Renal pelvis (tissue), 1 donor: ENCODE measurements at regions not wholly inside any gene's neighbourhood (a gene's known extent, or its start where the extent isn't known, plus 50 kb on each side); places are given as distances from the start of the nearest gene placed in this dataset.
A peak's percentile ranks its signal among the peaks of the same experiment; 100 is the strongest.

Experiments
- DNase-seq: peaks from one replicate; pipeline ENCODE4 v3.0.0-alpha.2; 2013

DNA sequence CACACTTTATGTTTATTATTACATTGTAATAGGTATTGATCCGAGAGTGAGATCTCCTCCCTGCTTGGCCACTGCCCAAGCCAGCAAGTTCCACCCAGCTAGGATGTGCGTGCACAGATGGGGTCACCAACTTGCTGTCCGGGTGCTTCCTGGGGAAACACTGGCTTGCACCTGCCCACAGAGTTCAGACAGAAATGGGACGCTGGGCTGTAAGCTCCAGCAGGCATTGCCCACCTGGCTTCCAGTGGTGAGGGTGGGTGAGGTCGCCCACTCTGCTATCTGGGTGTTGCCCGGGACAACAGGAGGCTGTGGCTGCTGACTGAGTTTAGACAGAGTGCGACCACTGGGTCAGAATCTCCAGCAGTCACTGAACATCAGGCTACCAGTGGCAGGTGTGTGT, 289.8 kb upstream of the ANO3 start:
- DNase-seq, result no peak

DNA sequence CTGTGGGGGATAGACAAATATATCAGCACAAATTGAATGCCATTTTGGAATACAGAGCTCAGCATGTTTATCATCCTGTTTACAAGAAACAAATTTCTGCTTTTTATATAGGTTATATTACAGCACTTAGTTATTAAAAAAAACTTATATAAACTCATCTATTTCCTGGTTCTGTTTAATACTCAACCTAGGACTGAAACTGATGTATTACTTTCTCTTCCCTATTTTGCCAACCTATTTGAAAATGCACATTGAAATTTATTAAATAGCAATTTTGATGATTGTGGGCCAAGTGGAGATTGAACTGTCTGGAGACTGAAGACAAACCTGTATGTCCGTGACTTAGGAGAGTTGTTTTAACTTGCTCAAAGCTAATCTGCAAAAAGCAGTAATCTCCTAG, 288.3 kb upstream of the ANO3 start:
- DNase-seq, result no peak

DNA sequence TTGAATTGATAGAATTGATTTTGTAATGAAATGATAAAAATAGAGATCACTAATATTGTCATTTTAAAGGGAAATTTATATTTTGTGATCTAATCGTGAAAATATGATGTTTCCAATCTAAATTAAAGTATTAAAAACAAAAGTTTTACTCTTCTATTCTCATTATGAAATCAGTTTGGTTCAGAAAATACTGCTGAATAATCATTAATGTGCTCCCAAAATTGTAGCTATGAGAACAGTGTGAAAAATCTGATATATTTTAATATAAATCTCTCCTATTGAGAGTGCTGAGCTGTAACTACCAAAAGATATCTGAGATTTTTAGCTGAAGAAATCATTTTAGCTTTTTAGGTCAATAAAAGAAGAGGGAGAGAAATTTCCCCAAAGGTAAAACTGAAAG, 287.5 kb upstream of the ANO3 start:
- no peak for DNase-seq

DNA sequence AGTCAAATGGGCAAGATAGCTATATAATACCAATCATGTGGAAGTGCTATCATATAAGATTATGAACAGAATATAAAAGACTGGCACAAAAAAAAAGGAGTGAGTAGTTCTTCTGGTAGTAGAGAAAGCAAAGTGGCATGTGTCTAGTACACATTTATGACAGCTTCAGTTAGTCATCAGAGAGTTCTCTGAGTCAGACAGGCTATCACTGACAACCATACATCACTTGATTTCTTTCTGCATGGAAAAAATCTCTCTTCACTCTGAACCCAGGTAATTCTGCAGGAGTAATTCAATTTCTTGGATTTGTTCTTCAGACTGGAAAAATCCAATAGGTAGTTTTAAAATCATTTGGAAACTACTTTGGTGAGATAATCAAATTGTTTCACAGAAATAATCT, 286.8 kb upstream of the ANO3 start:
- DNase-seq, result no peak

DNA sequence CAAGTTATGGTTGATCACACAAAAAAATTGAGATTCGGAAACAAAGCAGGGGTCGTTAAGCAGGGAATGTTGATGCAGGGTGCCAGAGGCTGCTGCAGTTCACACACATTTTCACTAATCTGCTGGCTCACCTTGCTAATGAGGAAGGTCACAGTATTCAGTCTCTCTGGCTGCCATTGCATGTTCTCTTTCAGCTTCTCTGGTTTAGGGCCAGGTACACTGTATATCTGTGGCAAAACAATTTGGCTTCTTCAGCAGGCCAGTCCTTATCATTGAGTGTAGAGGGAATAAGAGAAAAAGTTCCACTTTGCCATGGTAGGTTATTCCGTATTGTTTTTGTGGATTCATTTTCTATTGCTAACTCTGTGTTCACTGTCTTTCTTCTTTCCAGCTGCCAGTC, 283.7 kb upstream of the ANO3 start:
- DNase-seq, result no peak

DNA sequence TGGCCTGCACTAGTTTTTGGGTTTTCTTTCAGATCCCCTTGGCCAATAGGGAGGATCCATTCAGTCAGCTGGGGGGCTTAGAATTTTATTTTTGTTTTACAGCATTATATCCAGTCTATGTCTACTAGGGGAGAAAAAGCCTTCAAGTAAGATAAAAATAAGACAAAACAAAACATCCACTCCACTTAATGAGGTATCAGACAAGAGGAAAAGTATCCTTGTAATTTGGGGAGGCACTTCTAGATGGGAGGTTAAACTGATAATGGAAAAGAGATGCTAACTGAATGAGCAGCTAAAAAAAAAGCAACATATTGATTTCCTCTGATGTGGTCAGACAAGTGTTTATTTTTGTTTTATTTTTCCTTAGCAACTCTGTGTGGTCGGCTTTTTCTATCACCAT, 278.0 kb upstream of the ANO3 start:
- DNase-seq, result no peak

DNA sequence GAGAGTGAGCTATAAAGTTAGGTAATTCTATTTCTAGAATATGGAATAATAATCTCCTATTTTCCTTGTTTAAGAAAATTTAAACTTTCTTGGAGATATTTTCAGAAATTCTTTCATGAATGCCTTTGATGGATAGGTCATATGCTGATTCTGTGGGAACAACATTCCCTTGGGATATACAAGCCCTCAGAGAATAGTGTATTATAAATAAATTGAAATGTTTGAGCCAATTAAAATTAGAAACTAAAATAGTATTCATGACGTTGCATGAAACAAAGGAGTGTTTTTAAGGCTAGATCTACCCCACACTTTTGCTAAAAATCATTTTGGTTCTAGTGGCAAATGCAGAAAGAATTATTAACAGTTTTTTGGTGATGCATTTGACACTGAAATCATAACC, 269.3 kb upstream of the ANO3 start:
- DNase-seq, result no peak

DNA sequence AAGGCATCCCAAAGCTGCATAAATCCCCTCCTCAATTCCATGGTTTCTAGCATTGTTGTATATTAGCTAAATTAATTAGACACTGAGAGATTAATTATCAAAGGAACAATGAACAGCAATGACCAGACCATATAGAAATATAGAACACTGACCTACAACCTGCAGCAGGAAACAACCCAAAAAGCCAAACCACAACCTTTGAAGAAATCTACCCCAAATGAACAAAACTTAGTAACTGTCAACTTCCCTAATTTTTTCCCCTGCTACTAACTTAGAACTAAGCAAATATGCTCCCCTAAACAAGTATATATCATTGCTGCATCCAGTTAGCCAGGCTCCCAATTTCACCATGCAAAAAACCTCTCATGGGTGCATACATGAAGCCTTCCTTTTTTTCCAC, 268.0 kb upstream of the ANO3 start:
- no peak for DNase-seq

DNA sequence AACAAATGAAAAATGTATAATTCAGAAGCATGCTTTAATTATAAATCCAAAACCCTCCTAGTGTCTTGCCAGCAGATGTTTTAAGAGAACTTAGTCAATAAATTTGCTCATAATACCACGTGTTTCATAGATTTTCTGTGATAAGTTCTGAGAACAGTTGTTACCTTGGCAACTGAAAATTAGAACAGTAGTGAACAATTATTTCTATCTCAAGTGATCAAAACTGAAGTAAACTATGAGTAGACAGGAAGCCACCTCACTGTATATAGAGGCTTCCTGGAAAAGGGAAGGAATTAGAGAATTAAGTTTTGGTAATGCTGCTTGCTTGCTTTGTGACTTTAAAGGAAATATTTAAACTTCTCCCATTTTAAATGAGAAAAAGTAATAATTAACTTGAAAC, 266.0 kb upstream of the ANO3 start:
- no peak for DNase-seq

DNA sequence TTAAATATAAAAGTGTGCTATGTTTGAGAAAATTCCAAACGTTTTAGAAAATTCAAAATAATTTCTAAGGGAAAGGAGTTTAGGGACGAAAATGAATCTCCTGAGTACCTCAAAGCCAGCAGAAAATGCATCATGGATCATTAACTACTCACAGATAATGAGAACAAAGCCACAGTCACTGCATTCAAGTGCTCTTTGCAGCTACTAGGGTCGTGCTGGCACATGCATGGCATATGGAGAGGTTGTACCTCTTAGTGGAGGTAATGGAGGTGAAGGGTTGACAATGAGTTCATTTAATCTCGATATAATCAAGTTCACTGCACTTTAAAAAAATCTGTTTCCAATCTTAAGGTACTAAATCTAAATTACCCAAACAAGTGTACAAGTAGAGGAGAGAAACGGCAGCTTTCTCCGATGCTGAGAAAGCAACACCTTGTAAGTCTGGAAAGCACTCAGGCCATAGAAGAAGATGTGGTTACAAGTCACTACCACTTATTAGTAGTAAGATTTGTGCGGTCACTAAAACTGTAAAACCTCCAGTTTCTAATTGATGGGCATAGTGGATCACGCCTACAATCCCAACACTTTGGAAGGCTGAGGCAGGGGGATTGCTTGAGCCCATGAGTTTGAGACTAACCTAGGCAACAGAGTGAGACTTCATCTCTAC, 261.1 kb upstream of the ANO3 start:
- peak; percentile 27 for DNase-seq

DNA sequence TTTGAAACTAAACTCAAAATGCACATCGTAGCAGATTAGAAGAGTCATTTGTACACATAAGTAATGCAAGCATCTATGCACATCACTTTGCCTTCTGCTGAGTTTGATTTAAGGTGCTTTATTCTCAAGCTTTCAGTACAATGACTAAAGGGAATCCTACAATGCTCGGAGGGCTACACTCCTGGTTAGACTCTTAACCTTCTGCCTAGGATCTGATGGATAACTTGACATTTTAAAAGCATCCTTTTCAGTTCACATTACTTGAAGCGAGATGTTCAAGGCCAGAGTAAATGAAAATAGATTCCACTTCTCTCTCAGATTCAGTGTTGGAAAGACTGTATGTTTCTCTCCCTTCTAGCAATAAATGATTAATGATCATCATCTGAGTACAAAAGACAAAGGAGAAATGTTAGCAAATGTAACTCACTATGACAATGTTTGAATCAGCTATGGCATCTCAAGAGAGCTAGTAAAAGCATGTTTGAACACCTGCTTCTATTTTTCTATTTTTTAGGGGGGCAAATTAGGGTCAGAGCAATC, 259.2 kb upstream of the ANO3 start:
- no peak for DNase-seq

DNA sequence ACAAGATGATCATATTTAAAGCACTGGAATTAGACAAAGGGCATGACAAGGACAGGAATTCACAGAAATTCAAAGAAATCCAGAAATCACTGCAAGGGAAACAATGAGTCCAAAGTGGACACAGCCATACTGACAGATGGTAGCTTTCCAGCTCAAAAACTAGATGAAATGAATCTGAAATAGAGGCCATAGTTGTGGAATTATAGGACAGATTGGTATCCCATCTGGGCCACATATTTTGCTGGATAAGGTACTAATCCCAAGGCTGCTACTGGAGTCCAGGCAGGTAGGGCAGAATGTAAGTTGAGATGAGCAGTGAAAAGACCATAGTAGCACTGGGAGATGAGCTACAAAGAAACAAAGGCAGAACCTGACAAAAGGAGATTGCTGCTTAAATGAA, 258.3 kb upstream of the ANO3 start:
- no peak for DNase-seq

DNA sequence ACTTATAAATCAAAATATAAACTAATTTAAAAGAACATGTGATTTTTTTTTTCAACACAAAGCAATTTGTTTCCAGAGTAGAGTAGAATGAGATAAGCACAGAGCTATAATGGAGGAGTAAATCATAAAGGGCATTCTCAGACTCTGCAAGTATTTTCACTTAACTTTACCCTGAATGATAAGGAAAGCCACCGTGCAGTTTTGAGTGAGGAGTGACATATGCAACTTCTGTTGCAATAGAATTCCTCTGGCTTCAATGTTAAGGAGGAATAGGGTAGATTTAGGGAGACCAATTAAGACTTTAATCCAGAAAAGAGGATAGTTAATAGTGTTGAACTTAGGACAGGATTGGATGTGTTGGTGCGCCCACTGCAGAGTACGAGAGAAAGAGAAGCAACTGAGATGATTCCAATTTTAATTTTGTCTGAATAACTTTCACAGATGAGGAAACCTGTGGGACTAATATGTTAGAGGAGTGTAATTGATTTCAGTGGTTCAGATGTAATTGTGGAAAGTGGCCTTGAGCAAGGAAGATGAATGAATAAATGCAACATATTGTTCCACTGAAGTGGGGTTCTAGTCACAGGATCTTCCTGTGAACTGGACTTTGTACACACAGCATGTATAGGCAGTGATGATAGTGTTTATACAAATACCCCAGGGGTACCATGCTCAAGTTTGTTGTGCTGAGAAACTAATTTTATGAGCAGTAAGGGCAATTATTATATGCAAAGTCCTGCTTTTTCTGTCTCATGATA, 255.5 kb upstream of the ANO3 start:
- no peak for DNase-seq

DNA sequence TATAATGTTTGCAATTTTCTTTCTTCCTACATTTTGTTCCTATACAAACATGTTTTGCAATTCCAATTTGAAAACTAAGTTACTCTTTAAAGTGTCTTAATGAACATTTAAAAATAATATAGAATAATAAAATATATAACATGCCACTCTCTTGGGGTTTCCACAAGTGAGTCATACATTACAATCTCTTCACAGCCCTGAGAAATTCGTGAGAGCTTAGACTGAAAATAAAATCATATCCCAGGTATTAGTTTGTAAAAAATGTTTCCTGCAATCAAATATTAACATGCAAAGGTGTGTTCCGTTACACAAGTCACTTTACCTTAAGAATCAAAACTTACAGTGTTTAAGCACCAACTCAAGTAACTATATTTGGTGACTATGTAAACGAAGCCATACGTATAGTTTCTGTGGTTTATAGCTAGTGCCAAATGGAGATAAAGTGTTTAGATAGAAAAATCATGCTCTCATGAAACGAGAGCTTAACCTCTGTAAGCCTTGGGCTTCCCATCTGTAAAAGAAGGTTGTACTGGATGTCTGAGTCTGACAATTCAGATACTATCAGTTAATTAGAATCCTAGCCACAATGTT, 253.6 kb upstream of the ANO3 start:
- DNase-seq, result no peak

DNA sequence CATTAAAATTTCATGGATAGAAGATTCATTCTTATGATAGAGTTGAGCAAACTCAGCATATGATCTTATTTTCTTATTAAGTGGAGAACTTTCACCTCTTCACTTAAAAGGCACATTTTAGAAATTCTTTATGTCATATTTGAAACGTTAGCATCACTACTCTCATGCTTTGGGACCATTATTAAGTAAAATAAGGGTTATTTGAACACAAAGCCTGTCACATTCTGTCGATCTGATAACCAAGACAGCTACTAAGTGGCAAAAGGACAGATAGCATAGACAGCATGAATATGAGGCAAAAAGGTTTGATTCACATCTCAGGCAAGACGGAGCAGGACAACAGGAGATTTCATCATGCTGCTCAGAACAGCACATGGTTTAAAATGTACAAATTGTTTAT, 247.6 kb upstream of the ANO3 start:
- no peak for DNase-seq

DNA sequence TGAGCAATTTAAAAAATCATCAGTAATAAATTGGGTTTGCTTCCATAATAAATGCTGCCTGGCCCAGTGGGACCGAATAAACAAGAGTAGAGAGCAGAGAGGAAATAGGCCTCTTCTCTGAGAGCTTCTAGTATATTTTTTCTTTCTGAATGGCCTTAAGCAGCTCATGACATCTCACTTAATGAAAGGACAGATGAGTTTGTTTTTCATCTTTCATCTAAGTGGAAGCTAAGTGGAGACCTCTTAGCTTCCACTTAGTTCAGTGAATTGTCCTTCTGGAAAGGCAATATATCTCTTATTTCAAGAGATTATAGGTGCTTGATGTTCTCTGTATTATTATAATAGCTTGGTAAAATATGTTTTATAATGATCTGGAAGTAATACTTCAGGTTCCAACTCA, 245.9 kb upstream of the ANO3 start:
- no peak for DNase-seq

DNA sequence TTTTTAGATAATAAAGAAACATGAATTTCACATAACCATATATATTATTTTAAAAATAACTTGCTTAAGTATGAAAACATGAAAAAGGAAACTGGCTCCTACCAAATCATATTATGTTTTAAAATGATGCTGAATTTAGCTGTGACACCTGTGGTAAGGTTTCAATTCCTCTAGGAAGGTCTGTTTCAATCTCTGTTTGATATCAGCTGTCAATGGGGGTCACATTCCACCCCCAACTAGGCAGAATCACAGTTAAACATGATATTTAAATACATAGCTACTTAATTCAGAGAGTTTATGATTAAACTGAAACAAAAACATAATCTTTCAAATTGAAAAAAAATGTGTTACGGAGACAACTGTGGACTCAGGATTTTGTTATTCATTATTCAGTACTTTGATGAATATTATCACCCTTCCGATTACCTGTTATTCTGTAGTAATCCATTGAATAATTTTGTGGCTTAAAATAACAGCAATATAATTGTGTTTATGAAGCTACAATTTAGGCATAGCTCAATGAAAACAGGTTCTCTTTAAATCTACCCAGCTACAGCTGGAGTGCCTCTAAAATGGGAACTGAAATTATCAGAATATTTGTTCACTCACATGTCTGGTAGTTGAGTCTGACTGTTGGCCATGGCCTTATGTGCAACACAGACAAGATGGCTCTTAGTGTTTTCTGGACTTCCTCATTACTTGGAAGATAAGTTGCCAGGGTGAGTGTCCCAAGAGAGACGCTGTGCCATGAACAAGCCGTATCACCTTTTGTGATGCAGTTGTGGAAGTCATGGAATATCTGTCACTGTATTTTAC, 244.6 kb upstream of the ANO3 start:
- no peak for DNase-seq

DNA sequence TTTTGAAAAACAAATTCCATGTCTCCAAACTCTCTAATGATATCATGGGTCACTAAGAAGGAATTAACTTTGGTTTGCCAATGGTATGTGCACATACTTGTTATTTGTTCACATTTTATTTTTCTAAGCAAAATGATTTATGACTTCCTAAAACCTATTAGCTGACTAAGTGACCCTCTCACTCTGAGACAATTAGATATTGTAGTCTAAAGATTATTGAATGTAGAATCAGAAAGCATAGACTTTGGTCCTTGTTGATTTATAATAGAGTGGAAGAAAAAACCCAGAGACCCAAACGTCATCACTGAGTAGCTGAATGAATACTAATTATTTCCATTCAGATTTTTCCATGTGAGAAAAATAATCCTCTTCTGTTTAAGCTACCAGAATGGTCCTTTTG, 243.5 kb upstream of the ANO3 start:
- no peak for DNase-seq

DNA sequence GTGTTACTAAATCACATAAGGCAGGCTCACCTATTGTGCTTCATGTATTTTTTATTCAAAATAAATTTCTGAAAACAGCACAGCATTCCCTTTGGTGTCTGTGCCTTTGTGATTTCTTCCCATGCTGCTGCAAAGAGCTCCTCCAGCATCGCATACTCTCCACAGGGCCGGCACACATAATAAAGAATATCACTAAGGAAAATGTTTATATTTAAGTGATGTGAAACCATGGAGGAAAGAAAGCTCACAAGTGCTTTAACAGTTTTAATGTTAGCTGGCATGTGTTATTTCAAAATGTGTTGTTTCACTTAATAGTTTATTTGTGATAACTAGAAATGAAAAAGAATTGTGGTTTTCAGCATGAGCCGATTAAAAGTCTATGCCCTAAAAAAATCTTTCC, 241.3 kb upstream of the ANO3 start:
- DNase-seq, result no peak

DNA sequence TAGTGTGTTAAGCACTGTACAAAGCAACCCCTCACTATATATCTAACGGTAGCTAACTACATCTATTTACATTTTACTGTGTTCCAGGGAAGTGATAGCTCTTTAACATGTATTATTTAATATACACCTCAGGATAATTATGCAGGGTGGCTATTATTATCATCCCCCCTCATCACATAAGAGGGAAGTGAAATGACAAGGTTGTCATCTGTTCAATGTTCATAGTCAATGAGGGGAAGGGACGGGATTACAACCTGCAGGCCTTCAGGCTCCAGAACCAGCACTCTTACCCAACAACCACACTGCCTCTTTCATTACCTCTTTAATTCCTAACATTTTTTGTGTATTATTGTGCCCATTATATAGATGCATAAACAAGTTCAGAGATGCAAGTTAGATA, 238.7 kb upstream of the ANO3 start:
- no peak for DNase-seq

DNA sequence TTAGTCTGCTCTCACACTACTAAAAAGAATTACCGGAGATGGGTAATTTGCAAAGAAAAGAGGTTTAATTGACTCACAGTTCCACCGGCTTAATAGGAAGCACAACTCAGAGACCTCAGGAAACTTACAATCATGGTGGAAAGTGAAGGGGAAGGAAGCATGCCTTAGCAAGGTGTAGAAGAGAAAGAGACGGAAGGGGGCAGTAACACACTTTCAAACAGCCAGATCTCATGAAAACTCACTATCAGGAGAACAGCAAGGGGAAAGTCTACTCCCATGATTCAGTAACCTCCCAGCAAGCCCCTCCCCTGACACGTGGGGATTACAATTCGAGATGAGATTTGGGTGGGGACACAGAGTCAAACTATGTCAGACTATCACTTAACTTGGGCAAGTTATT, 236.6 kb upstream of the ANO3 start:
- DNase-seq, result no peak

DNA sequence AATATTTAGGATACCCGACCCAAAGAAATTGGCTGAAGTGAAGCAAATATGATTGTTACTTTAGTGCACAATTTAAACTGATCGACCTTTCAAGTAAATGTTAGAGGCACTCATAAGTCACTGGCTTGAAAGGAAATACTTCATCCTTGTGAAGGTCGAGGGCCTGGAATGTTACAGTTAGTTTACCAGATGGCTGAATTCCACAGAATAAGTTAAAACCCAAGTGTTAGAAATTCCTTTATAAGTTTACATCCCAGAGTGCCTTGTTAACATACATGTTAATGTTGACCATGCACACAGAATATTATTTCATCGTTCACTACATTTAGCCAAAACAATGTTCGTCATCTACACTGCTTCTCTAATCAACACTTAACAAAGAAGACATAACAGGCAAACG, 235.5 kb upstream of the ANO3 start:
- DNase-seq, result peak; percentile 41

DNA sequence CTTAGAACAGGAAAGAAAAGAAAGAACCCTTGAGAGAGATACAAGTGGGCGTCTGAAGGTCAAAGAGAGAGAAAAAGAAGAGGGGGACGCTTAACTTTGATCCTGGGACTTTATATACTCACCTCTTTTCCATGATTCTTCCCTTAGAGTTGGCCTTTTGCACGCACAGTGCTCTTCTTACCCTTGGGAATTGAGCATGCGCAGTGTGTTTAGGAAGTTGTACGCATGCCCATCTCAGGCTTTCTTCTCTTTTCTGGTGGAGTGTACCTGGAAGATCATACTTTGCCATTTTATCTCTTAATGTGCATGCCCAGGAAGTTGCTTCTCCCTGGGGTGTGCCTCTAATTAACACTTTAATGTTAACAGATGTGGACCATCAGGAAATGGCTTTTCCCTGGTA, 229.6 kb upstream of the ANO3 start:
- DNase-seq, result no peak
